Gastrocnemius medialis (tissue), 4 donors: ENCODE measurements at regions not wholly inside any gene's neighbourhood (a gene's known extent, or its start where the extent isn't known, plus 50 kb on each side); places are given as distances from the start of the nearest gene placed in this dataset.

ENCODE experiments used
- CTCF ChIP-seq, 5 experiments: fragments of 450-650 bp in 3 of 5; fragments of 200-600 bp in 2 of 5; sonication (generic) in 2 of 5; IDR thresholded peaks in 4 of 5; conservative IDR thresholded peaks in 1 of 5; 1 replicate in 4 of 5; 2 replicates in 1 of 5; pipeline ENCODE4 v1.5.1; 2016 to 2019; ENCODE audit warnings: antibody characterized with exemption in 5 of 5, mild to moderate bottlenecking in 3 of 5, moderate library complexity in 3 of 5
- POLR2A ChIP-seq, 2 donors: fragments of 450-650 bp; IDR thresholded peaks; one replicate each; pipeline ENCODE4 v1.6.1; 2017; ENCODE audit warnings: antibody characterized with exemption in 2 of 2, mild to moderate bottlenecking in 2 of 2, moderate library complexity in 2 of 2

GRCh38 chr7:93697901-93698300 lies 123.4 kb upstream of the CALCR start:
- no peak for TF ChIP-seq CTCF (IDR thresholded peaks at IDR 0.05 in 4 of 5, conservative IDR thresholded peaks at IDR 0.05 in 1 of 5)
- TF ChIP-seq POLR2A (IDR thresholded peaks at IDR 0.05): no peak
